Immature natural killer cell (primary cell): ENCODE measurements at regions not wholly inside any gene's neighbourhood (a gene's known extent, or its start where the extent isn't known, plus 50 kb on each side); places are given as distances from the start of the nearest gene placed in this dataset.
A peak's percentile ranks its signal among the peaks of the same experiment; 100 is the strongest.
"Not testable (repeated sequence)": the region's sequence is repeated elsewhere in the genome, so short reads cannot be mapped to it uniquely, and the experiment has no call there.

Source experiments
- DNase-seq, 3 donors: peaks; one replicate each; pipeline ENCODE4 v3.0.0; 2022; ENCODE audit warnings: mixed read lengths in 1 of 3
- H3K27ac Mint-ChIP-seq, 6 donors: one replicate each; pipeline ENCODE4 v1.8.0; 2020; ENCODE audit warnings: mixed read lengths in 6 of 6, mild to moderate bottlenecking in 5 of 6, inconsistent platforms in 4 of 6, moderate library complexity in 3 of 6
- H3K27me3 Mint-ChIP-seq, 3 donors: one replicate each; pipeline ENCODE4 v1.8.0; 2020 to 2021; ENCODE audit warnings: low read depth in 3 of 3, mild to moderate bottlenecking in 3 of 3, mixed read lengths in 3 of 3, moderate library complexity in 3 of 3, inconsistent platforms in 1 of 3
- H3K36me3 Mint-ChIP-seq, 3 donors: one replicate each; pipeline ENCODE4 v1.8.0; 2020; ENCODE audit warnings: mixed read lengths in 3 of 3, inconsistent platforms in 2 of 3, mild to moderate bottlenecking in 2 of 3
- H3K4me1 Mint-ChIP-seq, 2 donors: one replicate each; pipeline ENCODE4 v1.8.0; 2020; ENCODE audit warnings: inconsistent platforms in 2 of 2, mild to moderate bottlenecking in 2 of 2, mixed read lengths in 2 of 2, moderate library complexity in 1 of 2
- H3K4me3 Mint-ChIP-seq, 5 donors: one replicate each; pipeline ENCODE4 v1.8.0; 2020; ENCODE audit warnings: mild to moderate bottlenecking in 5 of 5, mixed read lengths in 5 of 5, inconsistent platforms in 3 of 5, moderate library complexity in 3 of 5
- H3K9me3 Mint-ChIP-seq, 6 donors: one replicate each; pipeline ENCODE4 v1.8.0; 2020; ENCODE audit warnings: mild to moderate bottlenecking in 6 of 6, mixed read lengths in 6 of 6, inconsistent platforms in 4 of 6, moderate library complexity in 3 of 6

GRCh38 chr3:124633524-124633923, 96.7 kb upstream of the UMPS start:
- no peak overlapping the region for H3K4me3 Mint-ChIP-seq
- peaks cover 30 to 35% of the 10 kb centered on the region in 2 donors for H3K4me1 Mint-ChIP-seq
- H3K27ac Mint-ChIP-seq: no peak overlapping the region
- H3K9me3 Mint-ChIP-seq: no peaks in the 10 kb centered on the region
- H3K36me3 Mint-ChIP-seq: peaks cover 0 to 11% (median 0%) of the 10 kb centered on the region in 3 donors
- no peak for DNase-seq
- H3K27me3 Mint-ChIP-seq: peaks cover 2 to 10% (median 7%) of the 10 kb centered on the region in 3 donors

DNA sequence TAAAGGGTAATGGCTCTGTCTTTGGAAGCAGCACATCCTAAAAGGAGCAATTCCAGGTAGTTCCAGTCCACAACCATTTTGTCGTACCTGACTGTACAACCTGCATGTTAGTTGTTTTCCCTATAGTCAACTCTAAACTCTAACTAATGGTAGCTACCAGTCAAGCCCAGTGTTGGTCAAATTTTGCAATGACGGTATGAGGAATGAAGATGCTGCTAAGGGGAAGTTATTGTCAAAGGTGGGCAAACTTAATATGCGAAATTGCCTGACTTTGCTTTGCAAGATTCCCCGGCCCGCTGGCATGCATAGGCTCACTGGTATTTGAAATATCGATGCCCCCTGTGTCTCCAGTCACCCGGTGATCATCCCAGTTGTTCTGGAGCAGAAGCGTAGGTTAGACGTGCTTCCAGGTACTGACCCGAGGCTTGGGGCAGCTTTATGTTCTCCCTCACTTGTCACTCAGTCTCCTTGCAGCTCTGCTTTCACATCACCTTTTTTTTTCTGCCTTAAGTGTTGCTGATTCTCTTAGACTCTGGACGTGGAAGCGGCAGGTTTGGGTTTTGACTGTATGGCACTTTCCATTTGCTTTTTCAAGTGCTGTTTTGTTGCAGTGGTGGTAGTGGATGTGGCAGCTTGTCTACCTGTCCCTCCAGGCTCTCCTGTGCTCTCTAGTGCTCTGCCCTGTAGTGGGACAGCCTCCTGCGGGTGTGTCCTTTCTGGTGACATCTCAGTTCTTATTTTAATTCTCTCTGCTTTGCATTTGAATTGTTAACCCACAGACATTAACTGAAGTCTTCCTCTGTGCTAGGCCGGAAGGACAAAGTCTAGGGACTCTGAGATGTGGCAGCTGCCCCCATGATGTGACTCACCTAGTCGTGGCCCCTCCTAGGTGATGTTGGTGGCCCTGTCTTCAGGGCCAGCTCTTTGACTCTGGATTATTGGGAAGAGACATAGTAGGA, 95.8 kb upstream of the UMPS start:
- no peaks in the 10 kb centered on the region for H3K9me3 Mint-ChIP-seq
- no peak for DNase-seq
- H3K4me1 Mint-ChIP-seq: peaks cover 40 to 44% of the 10 kb centered on the region in 2 donors
- H3K4me3 Mint-ChIP-seq: peak overlapping the region in 1 of 5 donors; percentile 39
- H3K27me3 Mint-ChIP-seq: peaks cover 2 to 10% (median 10%) of the 10 kb centered on the region in 3 donors
- peak overlapping the region in 1 of 6 donors; percentile 92 for H3K27ac Mint-ChIP-seq
- peaks cover 0 to 11% (median 0%) of the 10 kb centered on the region in 3 donors for H3K36me3 Mint-ChIP-seq

- no peak overlapping the region for H3K4me3 Mint-ChIP-seq
- DNase-seq: no peak
- no peaks in the 10 kb centered on the region for H3K9me3 Mint-ChIP-seq
- H3K36me3 Mint-ChIP-seq: peaks cover 0 to 11% (median 0%) of the 10 kb centered on the region in 3 donors
- peaks cover 47 to 51% of the 10 kb centered on the region in 2 donors for H3K4me1 Mint-ChIP-seq
- peaks cover 0 to 9% (median 6%) of the 10 kb centered on the region in 3 donors for H3K27me3 Mint-ChIP-seq
- H3K27ac Mint-ChIP-seq: peak overlapping the region in 1 of 6 donors; percentile 92
Observed at GRCh38 chr3:124635169-124635539, 95.1 kb upstream of the UMPS start.

- H3K36me3 Mint-ChIP-seq: peaks cover 0 to 7% (median 0%) of the 10 kb centered on the region in 3 donors
- no peak overlapping the region for H3K4me3 Mint-ChIP-seq
- H3K27me3 Mint-ChIP-seq: peaks cover 0 to 7% (median 5%) of the 10 kb centered on the region in 3 donors
- peak overlapping the region in 1 of 6 donors; percentile 43 for H3K27ac Mint-ChIP-seq
- H3K4me1 Mint-ChIP-seq: peaks cover 58 to 62% of the 10 kb centered on the region in 2 donors
- DNase-seq: no peak
- H3K9me3 Mint-ChIP-seq: no peaks in the 10 kb centered on the region
Observed at GRCh38 chr3:124636101-124636862, 94.0 kb upstream of the UMPS start.

- peak overlapping the region in 1 of 6 donors; percentile 8 for H3K27ac Mint-ChIP-seq
- no peak for DNase-seq
- no peak overlapping the region for H3K4me3 Mint-ChIP-seq
- H3K27me3 Mint-ChIP-seq: peaks cover 0 to 7% (median 1%) of the 10 kb centered on the region in 3 donors
- peaks cover 0 to 5% (median 0%) of the 10 kb centered on the region in 3 donors for H3K36me3 Mint-ChIP-seq
- H3K9me3 Mint-ChIP-seq: no peaks in the 10 kb centered on the region
- peaks cover 59 to 67% of the 10 kb centered on the region in 2 donors for H3K4me1 Mint-ChIP-seq
Observed at GRCh38 chr3:124636863-124637296, 93.4 kb upstream of the UMPS start.

GRCh38 chr3:124639406-124640237, 90.6 kb upstream of the UMPS start:
- peak; percentile 52 to 75 (median 71) for DNase-seq
- peak overlapping the region; percentile 32 to 90 (median 77) for H3K27ac Mint-ChIP-seq

DNA sequence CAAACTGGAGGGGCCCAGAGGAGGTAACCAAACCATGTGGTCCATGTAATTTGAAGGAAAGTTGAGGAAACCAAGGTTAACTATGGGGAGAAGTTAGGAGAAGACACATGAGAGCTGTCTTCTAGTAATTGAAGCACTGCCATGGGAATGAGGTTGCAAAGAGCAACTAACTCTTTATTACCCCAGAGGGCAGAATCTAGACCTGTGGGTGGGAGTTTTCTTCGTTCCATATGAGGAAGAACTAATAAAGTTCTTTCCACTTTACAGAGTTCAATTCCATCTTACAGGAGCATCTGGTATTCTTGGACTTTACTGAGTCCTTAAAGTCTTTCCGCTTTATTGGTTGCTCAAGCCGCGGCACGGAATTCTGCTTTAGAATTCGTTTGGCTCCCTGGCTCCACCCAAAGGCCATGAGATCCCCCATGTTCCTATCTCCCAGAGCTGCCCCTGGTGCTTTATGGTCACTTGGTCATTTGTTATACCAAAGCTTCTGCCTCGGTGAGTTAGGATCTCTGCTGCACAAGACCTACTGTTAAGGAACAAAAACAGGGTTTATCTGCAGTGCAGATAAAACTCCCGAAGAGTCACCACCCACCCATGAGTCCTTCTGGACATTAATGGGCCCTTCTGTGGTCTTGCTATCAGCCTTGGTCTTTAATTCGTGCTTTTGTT, 89.5 kb upstream of the UMPS start:
- Mint-ChIP-seq H3K9me3 (no peaks in the 10 kb centered on the region), H3K27me3 (peaks cover 0 to 7% (median under 1%) of the 10 kb centered on the region in 3 donors), H3K27ac (no peak overlapping the region), H3K4me1 (peaks cover 45 to 56% of the 10 kb centered on the region in 2 donors), H3K36me3 (peaks cover 0 to 4% (median 0%) of the 10 kb centered on the region in 3 donors), H3K4me3 (peak overlapping the region in 1 of 5 donors; percentile 74)
- DNase-seq: no peak

More at GRCh38 chr3:124639406-124640237, 90.6 kb upstream of the UMPS start:
- H3K4me1 Mint-ChIP-seq: peaks cover 56 to 65% of the 10 kb centered on the region in 2 donors
- H3K9me3 Mint-ChIP-seq: no peaks in the 10 kb centered on the region
- peaks cover 0 to 7% (median 0%) of the 10 kb centered on the region in 3 donors for H3K27me3 Mint-ChIP-seq
- peaks cover 0 to 4% (median 0%) of the 10 kb centered on the region in 3 donors for H3K36me3 Mint-ChIP-seq
- peak overlapping the region; percentile 73 to 86 (median 77) for H3K4me3 Mint-ChIP-seq

- DNase-seq: no peak
Observed at GRCh38 chr3:124643453-124643852, 86.8 kb upstream of the UMPS start.

DNA sequence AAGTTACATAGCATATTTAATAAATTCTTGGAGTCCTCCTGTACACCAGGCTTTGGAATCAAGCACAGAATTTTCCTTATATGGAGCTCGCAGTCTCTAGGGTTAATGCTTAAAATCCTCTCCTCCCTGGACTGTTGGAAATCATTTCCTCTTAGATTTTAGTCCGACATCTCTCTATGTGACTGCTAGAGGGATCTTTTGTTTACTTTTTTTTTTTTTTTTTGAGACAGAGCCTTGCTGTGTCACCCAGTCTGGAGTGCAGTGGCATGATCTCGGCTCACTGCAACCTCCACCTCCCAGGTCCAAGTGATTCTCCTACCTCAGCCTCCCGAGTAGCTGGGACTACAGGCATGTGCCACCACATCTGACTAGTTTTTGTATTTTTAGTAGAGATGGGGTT, 84.1 kb upstream of the UMPS start:
- not testable (repeated sequence) for H3K9me3 Mint-ChIP-seq, H3K27me3 Mint-ChIP-seq, H3K4me3 Mint-ChIP-seq, DNase-seq, H3K27ac Mint-ChIP-seq
- Mint-ChIP-seq H3K36me3 (peaks cover 0 to 11% (median 0%) of the 10 kb centered on the region in 3 donors), H3K4me1 (peaks cover 15 to 21% of the 10 kb centered on the region in 2 donors)

More at GRCh38 chr3:124643453-124643852, 86.8 kb upstream of the UMPS start:
- Mint-ChIP-seq H3K36me3 (peaks cover 0 to 11% (median 0%) of the 10 kb centered on the region in 3 donors), H3K9me3 (no peaks in the 10 kb centered on the region), H3K27ac (no peak overlapping the region), H3K27me3 (peaks cover 5 to 6% (median 6%) of the 10 kb centered on the region in 3 donors), H3K4me3 (no peak overlapping the region), H3K4me1 (peaks cover 29 to 33% of the 10 kb centered on the region in 2 donors)

DNA sequence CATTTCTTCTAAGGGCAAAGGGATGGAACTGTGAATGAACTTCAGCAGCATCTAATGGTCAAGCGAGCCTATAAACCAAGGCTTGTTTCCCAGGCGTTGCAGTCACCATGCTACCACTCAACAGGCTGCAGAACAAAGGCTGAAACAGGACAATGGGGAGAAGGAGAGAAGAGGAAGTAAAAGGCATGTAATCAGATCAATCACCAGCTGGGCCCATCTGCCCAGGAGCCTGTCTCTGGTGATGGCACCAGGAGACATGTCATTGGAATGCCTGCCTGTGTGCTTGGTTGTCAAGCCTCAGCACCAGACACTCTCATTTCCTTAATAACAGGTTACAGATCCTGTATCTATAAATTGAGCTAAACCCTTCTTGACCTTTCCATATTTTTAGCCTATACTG, 81.7 kb upstream of the UMPS start:
- peaks cover 1 to 9% (median 8%) of the 10 kb centered on the region in 3 donors for H3K27me3 Mint-ChIP-seq
- no peak overlapping the region for H3K27ac Mint-ChIP-seq
- H3K4me3 Mint-ChIP-seq: no peak overlapping the region
- DNase-seq: no peak
- H3K9me3 Mint-ChIP-seq: no peaks in the 10 kb centered on the region
- H3K4me1 Mint-ChIP-seq: peaks cover 34 to 37% of the 10 kb centered on the region in 2 donors
- H3K36me3 Mint-ChIP-seq: peaks cover 0 to 7% (median 0%) of the 10 kb centered on the region in 3 donors

DNA sequence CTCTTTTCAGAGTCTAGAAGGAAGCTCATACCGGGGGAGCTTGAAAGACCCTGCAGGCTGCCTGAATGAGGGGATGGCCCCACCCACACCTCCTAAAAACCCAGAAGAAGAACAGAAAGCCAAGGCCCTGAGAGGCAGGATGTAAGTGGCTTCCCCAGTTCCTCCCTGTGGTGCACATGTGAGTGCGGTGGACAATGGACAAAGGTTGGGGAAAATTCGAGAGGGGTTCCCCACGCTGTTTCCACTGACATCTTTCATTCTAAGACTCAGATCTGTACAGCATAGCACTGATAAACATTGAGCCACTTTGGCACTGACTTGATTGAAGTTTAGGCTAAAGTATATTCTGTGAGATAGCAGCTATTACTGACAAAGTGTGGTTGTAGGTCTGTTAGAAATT, 79.5 kb upstream of the UMPS start:
- no peaks in the 10 kb centered on the region for H3K9me3 Mint-ChIP-seq
- DNase-seq: peak in 2 of 3 donors; percentile 35 to 36
- H3K4me3 Mint-ChIP-seq: peak overlapping the region; percentile 22 to 56 (median 46)
- H3K36me3 Mint-ChIP-seq: peaks cover 0 to 7% (median 0%) of the 10 kb centered on the region in 3 donors
- H3K27ac Mint-ChIP-seq: peak overlapping the region in 5 of 6 donors; percentile 11 to 79 (median 72)
- H3K27me3 Mint-ChIP-seq: peaks cover 1 to 9% (median 7%) of the 10 kb centered on the region in 3 donors
- H3K4me1 Mint-ChIP-seq: peaks cover 38 to 56% of the 10 kb centered on the region in 2 donors

DNA sequence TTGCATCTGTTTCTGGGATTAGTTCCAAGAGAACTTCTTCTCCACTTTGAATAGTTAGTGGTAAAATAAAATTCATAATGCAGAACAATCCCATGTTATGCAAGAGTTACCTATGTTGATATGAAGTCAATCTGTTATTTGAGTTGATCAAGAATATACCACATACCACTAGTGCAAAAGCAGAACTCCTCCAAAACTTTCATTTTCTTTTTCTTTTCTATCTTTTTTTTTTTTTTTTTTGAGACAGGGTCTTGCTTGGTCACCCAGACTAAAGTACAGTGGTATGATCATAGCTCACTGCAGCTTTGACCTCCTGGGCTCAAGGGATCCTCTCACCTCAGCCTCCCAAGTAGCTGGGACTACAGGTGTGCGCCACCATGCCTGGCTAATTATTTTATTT, 78.8 kb upstream of the UMPS start:
- H3K4me1 Mint-ChIP-seq: peaks cover 43 to 60% of the 10 kb centered on the region in 2 donors
- H3K27ac Mint-ChIP-seq: peak overlapping the region; percentile 35 to 90 (median 84)
- DNase-seq: not testable (repeated sequence)

More for the DNA sequence above, 78.8 kb upstream of the UMPS start:
- not testable (repeated sequence) for H3K27me3 Mint-ChIP-seq, H3K9me3 Mint-ChIP-seq, H3K36me3 Mint-ChIP-seq
- peak overlapping the region in 4 of 5 donors; percentile 42 to 63 (median 56) for H3K4me3 Mint-ChIP-seq
